SW 1271 (cell line): ENCODE measurements at regions not wholly inside any gene's neighbourhood (a gene's known extent, or its start where the extent isn't known, plus 50 kb on each side); places are given as distances from the start of the nearest gene placed in this dataset.
A peak's percentile ranks its signal among the peaks of the same experiment; 100 is the strongest.

ENCODE experiments used
- DNase-seq, 2 experiments: peaks; one replicate each; lab custom pipeline; 2025; lab: John Stamatoyannopoulos, UW

- no peak for DNase-seq
Observed at GRCh38 chr12:30092983-30093617, 309.4 kb upstream of the TMTC1 start.

- no peak for DNase-seq
Observed at GRCh38 chr12:30090258-30090657, 306.5 kb upstream of the TMTC1 start.

- no peak for DNase-seq
Observed at GRCh38 chr12:30088259-30088995, 304.7 kb upstream of the TMTC1 start.

- no peak for DNase-seq
Observed at GRCh38 chr12:30082381-30082780, 298.6 kb upstream of the TMTC1 start.

- no peak for DNase-seq
Observed at GRCh38 chr12:30074916-30075315, 291.2 kb upstream of the TMTC1 start.

GRCh38 chr12:30072824-30073223 lies 289.1 kb upstream of the TMTC1 start:
- DNase-seq, result no peak

- no peak for DNase-seq
Observed at GRCh38 chr12:30067146-30067545, 283.4 kb upstream of the TMTC1 start.

- no peak for DNase-seq
Observed at GRCh38 chr12:30064906-30065305, 281.2 kb upstream of the TMTC1 start.

GRCh38 chr12:30063435-30063945 lies 279.7 kb upstream of the TMTC1 start:
- no peak for DNase-seq

GRCh38 chr12:30048371-30048770 lies 264.6 kb upstream of the TMTC1 start:
- DNase-seq, result no peak

GRCh38 chr12:30047516-30048254 lies 263.9 kb upstream of the TMTC1 start:
- no peak for DNase-seq

GRCh38 chr12:30046376-30046775 lies 262.6 kb upstream of the TMTC1 start:
- DNase-seq, result no peak

- no peak for DNase-seq
Observed at GRCh38 chr12:30045171-30045570, 261.4 kb upstream of the TMTC1 start.

GRCh38 chr12:30044206-30044605 lies 260.5 kb upstream of the TMTC1 start:
- no peak for DNase-seq

GRCh38 chr12:30043151-30043847 lies 259.6 kb upstream of the TMTC1 start:
- DNase-seq, result no peak

- no peak for DNase-seq
Observed at GRCh38 chr12:30041096-30041495, 257.4 kb upstream of the TMTC1 start.

GRCh38 chr12:30030693-30031374 lies 247.1 kb upstream of the TMTC1 start:
- no peak for DNase-seq

GRCh38 chr12:30026621-30027234 lies 243.0 kb upstream of the TMTC1 start:
- peak; percentile 39 to 85 for DNase-seq

- no peak for DNase-seq
Observed at GRCh38 chr12:30025317-30025716, 241.6 kb upstream of the TMTC1 start.

- DNase-seq, result no peak
Observed at GRCh38 chr12:30023186-30023585, 239.4 kb upstream of the TMTC1 start.
